Mesenchymal stem cell (in vitro differentiated cells and primary cell): ENCODE measurements at regions not wholly inside any gene's neighbourhood (a gene's known extent, or its start where the extent isn't known, plus 50 kb on each side); places are given as distances from the start of the nearest gene placed in this dataset.

Source experiments
- DNase-seq: peaks from one replicate; pipeline ENCODE4 v3.0.0-alpha.2; 2013
- H2AFZ ChIP-seq: one replicate; pipeline ENCODE4 v1.6.1; 2013; ENCODE audit warnings: low read depth, mild to moderate bottlenecking, control low read depth, inconsistent platforms, low read length, moderate library complexity
- H2AK5ac ChIP-seq: 2 replicates; pipeline ENCODE4 v1.6.1; 2013; ENCODE audit warnings: low read length, moderate library complexity, mild to moderate bottlenecking, inconsistent platforms; ENCODE audit not compliant: severe bottlenecking
- H2BK120ac ChIP-seq: one replicate; pipeline ENCODE4 v1.6.1; 2013; ENCODE audit warnings: low read depth, mild to moderate bottlenecking, inconsistent platforms, low read length, moderate library complexity
- H2BK12ac ChIP-seq, 2 experiments: one replicate each; pipeline ENCODE4 v1.6.1; 2013; ENCODE audit warnings: inconsistent platforms in 2 of 2, low read length in 2 of 2, mild to moderate bottlenecking in 2 of 2, moderate library complexity in 2 of 2, control low read depth in 1 of 2
- H2BK15ac ChIP-seq: one replicate; pipeline ENCODE4 v1.6.1; 2013; ENCODE audit warnings: mild to moderate bottlenecking, low read depth, inconsistent platforms; ENCODE audit not compliant: poor library complexity, severe bottlenecking
- H2BK5ac ChIP-seq: 2 replicates; pipeline ENCODE4 v1.6.1; 2013; ENCODE audit warnings: low read depth, mild to moderate bottlenecking, low read length, control low read depth, inconsistent platforms; ENCODE audit not compliant: poor library complexity, severe bottlenecking
- H3K14ac ChIP-seq, 2 experiments: one replicate each; pipeline ENCODE4 v1.6.1; 2013; ENCODE audit warnings: inconsistent platforms in 2 of 2, low read length in 2 of 2, control low read depth in 1 of 2, mild to moderate bottlenecking in 1 of 2, moderate library complexity in 1 of 2
- H3K18ac ChIP-seq, 2 experiments: one replicate each; pipeline ENCODE4 v1.6.1; 2013; ENCODE audit warnings: inconsistent platforms in 2 of 2, low read length in 2 of 2, control low read depth in 1 of 2, low read depth in 1 of 2, mild to moderate bottlenecking in 1 of 2
- H3K23ac ChIP-seq, 2 experiments: one replicate each; pipeline ENCODE4 v1.6.1; 2013; ENCODE audit warnings: inconsistent platforms in 2 of 2, low read length in 2 of 2, mild to moderate bottlenecking in 2 of 2, moderate library complexity in 2 of 2, control low read depth in 1 of 2
- H3K27ac ChIP-seq: 2 replicates; pipeline ENCODE4 v1.5.1; 2013; ENCODE audit warnings: mild to moderate bottlenecking, moderate library complexity, low read length, control low read depth, inconsistent platforms; ENCODE audit not compliant: poor library complexity, severe bottlenecking
- H3K27me3 ChIP-seq, 2 experiments: 2 replicates each; pipeline versions ENCODE4 v1.6.1 to v1.7.0; 2013; ENCODE audit warnings: low read length in 2 of 2, mild to moderate bottlenecking in 2 of 2, moderate library complexity in 2 of 2, control low read depth in 1 of 2, inconsistent platforms in 1 of 2; ENCODE audit not compliant: control insufficient read depth in 1 of 2, insufficient read depth in 1 of 2
- H3K36me3 ChIP-seq, 2 experiments: 2 replicates each; pipeline versions ENCODE4 v1.6.1 to v1.7.0; 2013; ENCODE audit warnings: low read length in 2 of 2, control low read depth in 1 of 2, inconsistent platforms in 1 of 2, low read depth in 1 of 2, mild to moderate bottlenecking in 1 of 2; ENCODE audit not compliant: insufficient read depth in 2 of 2, control insufficient read depth in 1 of 2
- H3K4ac ChIP-seq, 2 experiments: one replicate each; pipeline ENCODE4 v1.6.1; 2013; ENCODE audit warnings: inconsistent platforms in 2 of 2, low read length in 2 of 2, mild to moderate bottlenecking in 2 of 2, moderate library complexity in 2 of 2, control low read depth in 1 of 2, low read depth in 1 of 2
- H3K4me1 ChIP-seq: 2 replicates; pipeline ENCODE4 v1.6.1; 2013; ENCODE audit warnings: low read depth, low read length, control low read depth; ENCODE audit not compliant: control insufficient read depth, insufficient read depth
- H3K4me2 ChIP-seq: 2 replicates; pipeline ENCODE4 v1.6.1; 2013; ENCODE audit warnings: low read length, mild to moderate bottlenecking, inconsistent platforms; ENCODE audit not compliant: poor library complexity, severe bottlenecking
- H3K4me3 ChIP-seq, 2 experiments: 2 replicates each; pipeline versions ENCODE4 v1.5.1 to v1.7.0; 2013; ENCODE audit warnings: low read length in 2 of 2, mild to moderate bottlenecking in 2 of 2, control low read depth in 1 of 2, low read depth in 1 of 2; ENCODE audit not compliant: insufficient read depth in 1 of 2
- H3K79me1 ChIP-seq: replicated peaks from 2 replicates; pipeline ENCODE4 v1.6.1; 2013; ENCODE audit warnings: mild to moderate bottlenecking, control low read depth, low read length, inconsistent platforms; ENCODE audit not compliant: poor library complexity, severe bottlenecking
- H3K9ac ChIP-seq: 2 replicates; pipeline ENCODE4 v1.7.0; 2013; ENCODE audit warnings: mild to moderate bottlenecking, low read length, moderate library complexity
- H3K9me3 ChIP-seq: 2 replicates; pipeline ENCODE4 v1.7.0; 2013; ENCODE audit warnings: mild to moderate bottlenecking, low read length; ENCODE audit not compliant: control insufficient read depth
- H4K8ac ChIP-seq: one replicate; pipeline ENCODE4 v1.6.1; 2013; ENCODE audit warnings: inconsistent platforms, mild to moderate bottlenecking, low read length, moderate library complexity
- H4K91ac ChIP-seq: one replicate; pipeline ENCODE4 v1.6.1; 2013; ENCODE audit warnings: mild to moderate bottlenecking, low read length, inconsistent platforms
- WGBS: methylation state at CpG from one replicate; pipeline ENCODE4 v1.1.7; 2013; ENCODE audit warnings: mixed read lengths; 5-methylcytosine and 5-hydroxymethylcytosine counted together

DNA sequence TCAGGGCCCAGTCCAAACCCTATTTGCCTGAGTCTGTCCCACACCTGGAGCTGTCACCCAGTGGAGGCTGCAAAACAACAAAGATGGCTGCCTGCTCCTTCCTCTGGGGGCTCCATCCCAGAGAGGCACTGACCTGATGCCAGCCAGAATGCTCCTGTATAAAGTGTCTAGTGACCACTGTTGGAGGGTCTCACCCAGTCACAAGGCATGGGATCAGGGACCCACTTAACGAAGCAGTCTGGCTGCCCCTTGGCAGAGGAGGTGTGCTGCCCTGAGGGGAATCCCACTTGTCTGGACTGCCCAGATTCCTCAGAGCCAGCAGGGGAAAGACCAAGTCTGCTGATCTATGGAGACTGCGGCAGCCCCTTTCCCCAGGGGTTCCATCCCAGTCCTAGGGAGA, 241.6 kb downstream of the CDH26 start:
- Histone ChIP-seq H3K79me1 (no peaks in the 10 kb centered on the region), H3K4ac (no peak overlapping the region), H3K14ac (no peak overlapping the region), H3K18ac (no peak overlapping the region), H2BK15ac (no peak overlapping the region), H3K4me3 (no peak overlapping the region), H2AFZ (no peak overlapping the region), H4K91ac (no peak overlapping the region), H3K9me3 (peaks cover 14% of the 10 kb centered on the region), H3K36me3 (no peaks in the 10 kb centered on the region), H2AK5ac (no peak overlapping the region), H3K27me3 (peaks cover 0 to 7% of the 10 kb centered on the region in 2 experiments), H2BK120ac (no peak overlapping the region), H3K9ac (no peak overlapping the region), H3K4me1 (peaks cover 5% of the 10 kb centered on the region), H4K8ac (no peak overlapping the region), H3K4me2 (no peak overlapping the region), H3K23ac (no peak overlapping the region), H2BK5ac (no peak overlapping the region), H2BK12ac (no peak overlapping the region), H3K27ac (no peak overlapping the region)
- WGBS: 77% methylated on average over 2 of the region's 2 CpGs
- DNase-seq: no peak

GRCh38 chr20:60200305-60200918, 242.2 kb downstream of the CDH26 start:
- DNase-seq: no peak
- Histone ChIP-seq H3K18ac (no peak overlapping the region), H2AK5ac (no peak overlapping the region), H4K8ac (no peak overlapping the region), H2BK120ac (no peak overlapping the region), H2BK5ac (no peak overlapping the region), H4K91ac (no peak overlapping the region), H3K36me3 (no peaks in the 10 kb centered on the region), H3K27me3 (peaks cover 0 to 7% of the 10 kb centered on the region in 2 experiments), H3K4ac (no peak overlapping the region), H3K9me3 (peaks cover 14% of the 10 kb centered on the region), H3K27ac (no peak overlapping the region), H3K4me3 (no peak overlapping the region), H2BK15ac (no peak overlapping the region), H3K4me1 (peaks cover 5% of the 10 kb centered on the region), H3K23ac (no peak overlapping the region), H3K9ac (no peak overlapping the region), H2AFZ (no peak overlapping the region), H3K14ac (no peak overlapping the region), H3K79me1 (no peaks in the 10 kb centered on the region), H3K4me2 (no peak overlapping the region), H2BK12ac (no peak overlapping the region)
- 78% methylated on average over 16 of the region's 16 CpGs for WGBS

DNA sequence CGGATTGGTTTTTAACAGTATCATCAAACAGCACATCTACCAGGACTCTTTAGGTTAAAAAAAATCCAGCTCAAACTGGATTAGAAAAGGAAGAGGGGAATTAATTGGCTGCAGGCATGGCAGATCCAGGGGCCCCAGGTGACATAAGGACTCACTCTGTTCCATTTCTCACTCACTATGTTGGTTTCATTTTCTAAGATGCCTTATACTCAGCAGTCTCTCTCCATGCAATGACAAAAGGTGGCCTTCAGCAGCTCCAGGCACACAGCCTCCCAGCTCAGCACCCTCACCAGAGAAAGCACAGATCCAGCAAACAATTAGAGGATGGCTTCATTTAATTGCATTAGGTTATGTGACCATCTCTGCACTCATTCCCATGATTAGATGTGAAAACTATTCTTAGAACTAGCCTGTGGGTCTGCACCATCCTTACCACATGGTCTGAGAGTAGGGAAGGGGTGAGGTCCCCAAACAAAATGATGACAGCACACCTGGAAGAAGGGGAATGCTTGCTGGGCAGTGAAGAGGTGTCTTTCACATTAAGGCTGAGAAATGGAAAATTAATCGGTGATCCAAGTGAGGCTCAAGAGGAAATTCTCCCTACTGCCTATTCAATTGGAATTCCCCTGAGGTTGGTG, 243.1 kb downstream of the CDH26 start:
- Histone ChIP-seq H3K9ac (no peak overlapping the region), H2BK12ac (no peak overlapping the region), H2AFZ (no peak overlapping the region), H3K23ac (no peak overlapping the region), H3K9me3 (peaks cover 11% of the 10 kb centered on the region), H3K36me3 (no peaks in the 10 kb centered on the region), H3K4me3 (no peak overlapping the region), H3K4me1 (peaks cover 6% of the 10 kb centered on the region), H3K27ac (no peak overlapping the region), H2BK120ac (no peak overlapping the region), H2AK5ac (no peak overlapping the region), H4K8ac (no peak overlapping the region), H3K27me3 (peaks cover 0 to 7% of the 10 kb centered on the region in 2 experiments), H3K18ac (no peak overlapping the region), H3K79me1 (no peaks in the 10 kb centered on the region), H2BK15ac (no peak overlapping the region), H3K4me2 (no peak overlapping the region), H4K91ac (no peak overlapping the region), H3K4ac (no peak overlapping the region), H3K14ac (no peak overlapping the region), H2BK5ac (no peak overlapping the region)
- DNase-seq: no peak
- WGBS: 88% methylated on average over 1 of the region's 2 CpGs

DNA sequence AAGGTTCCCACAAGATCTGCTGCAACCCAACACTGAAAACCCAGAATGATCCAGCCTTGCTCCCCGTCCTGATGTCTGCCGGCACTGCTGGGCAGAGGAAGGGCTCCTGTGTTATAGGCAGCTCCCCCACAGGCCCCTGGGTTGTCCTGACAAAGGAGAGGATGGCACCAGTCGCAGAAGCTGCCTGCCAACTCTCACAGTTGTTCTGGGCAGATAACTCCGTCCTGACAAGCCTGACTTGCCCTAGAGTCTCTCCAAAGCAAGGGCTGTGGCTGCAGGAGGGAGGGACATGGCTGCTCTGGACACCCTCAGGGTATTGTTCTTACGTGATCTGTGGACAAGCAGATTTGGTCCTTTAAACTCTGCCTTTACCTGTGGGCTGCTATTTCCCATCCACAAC, 243.8 kb downstream of the CDH26 start:
- no peak overlapping the region for H3K18ac ChIP-seq
- DNase-seq: no peak
- no peak overlapping the region for H3K9ac ChIP-seq
- H3K4me2 ChIP-seq: no peak overlapping the region
- no peak overlapping the region for H2AFZ ChIP-seq
- no peak overlapping the region for H2BK12ac ChIP-seq
- H3K27me3 ChIP-seq: peaks cover 0 to 7% of the 10 kb centered on the region in 2 experiments
- no peak overlapping the region for H2AK5ac ChIP-seq
- H3K9me3 ChIP-seq: peaks cover 11% of the 10 kb centered on the region
- WGBS: 57% methylated on average over 5 of the region's 5 CpGs
- H3K36me3 ChIP-seq: no peaks in the 10 kb centered on the region
- no peak overlapping the region for H2BK5ac ChIP-seq
- H4K91ac ChIP-seq: no peak overlapping the region
- H3K4me3 ChIP-seq: no peak overlapping the region
- H2BK120ac ChIP-seq: no peak overlapping the region
- H4K8ac ChIP-seq: no peak overlapping the region
- H3K23ac ChIP-seq: no peak overlapping the region
- no peak overlapping the region for H3K14ac ChIP-seq
- peaks cover 8% of the 10 kb centered on the region for H3K4me1 ChIP-seq
- H2BK15ac ChIP-seq: no peak overlapping the region
- H3K4ac ChIP-seq: no peak overlapping the region
- no peaks in the 10 kb centered on the region for H3K79me1 ChIP-seq
- H3K27ac ChIP-seq: no peak overlapping the region
